ENCODE measurements at regions not wholly inside any gene's neighbourhood (a gene's known extent, or its start where the extent isn't known, plus 50 kb on each side); places are given as distances from the start of the nearest gene placed in this dataset.

DNA sequence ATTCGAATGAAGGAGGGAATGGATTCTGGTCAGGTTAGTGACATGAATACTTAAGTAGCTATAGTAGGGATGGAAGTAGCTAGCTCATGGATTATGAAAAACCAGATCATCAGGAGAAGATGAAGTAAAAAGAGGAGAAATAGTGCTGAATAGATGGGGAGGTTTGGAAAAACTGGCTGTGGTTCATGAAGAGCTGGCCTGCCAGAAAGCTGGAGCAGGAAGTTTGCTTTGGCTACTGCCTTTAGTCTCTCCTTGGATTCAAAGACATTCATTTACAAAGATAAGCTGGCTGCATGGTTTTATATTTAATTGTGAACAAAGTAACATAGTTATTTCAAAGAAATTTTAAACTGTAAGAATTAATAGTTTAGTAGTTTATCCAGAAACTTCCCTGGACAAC lies 567.0 kb downstream of the RIT2 start:
- TF ChIP-seq ZNF274 (IDR thresholded peaks at IDR 0.05; ENCODE audit: low read depth, low read length) (no peak), YY1 (IDR thresholded peaks at IDR 0.05; ENCODE audit: insufficient read depth, insufficient read length) (no peak)

Data from NT2/D1 (cell line).